Neural progenitor cell (in vitro differentiated cells): ENCODE measurements at regions not wholly inside any gene's neighbourhood (a gene's known extent, or its start where the extent isn't known, plus 50 kb on each side); places are given as distances from the start of the nearest gene placed in this dataset.

ENCODE experiments used
- DNase-seq: peaks from one replicate; pipeline ENCODE4 v3.0.0-alpha.2; 2016; ENCODE audit warnings: low spot score
- H2AFZ ChIP-seq: fragments of 200-600 bp; sonication (generic); replicated peaks from 2 replicates; pipeline ENCODE4 v1.6.1; 2016; ENCODE audit warnings: antibody characterized with exemption
- H3F3A ChIP-seq: fragments of 200-600 bp; sonication (generic); 2 replicates; pipeline ENCODE4 v1.6.1; 2016; ENCODE audit warnings: antibody characterized with exemption, low read depth
- H3K27ac ChIP-seq: fragments of 200-600 bp; sonication (generic); 2 replicates; pipeline ENCODE4 v1.5.1; 2016; ENCODE audit warnings: mild to moderate bottlenecking
- H3K27me3 ChIP-seq: fragments of 200-600 bp; sonication (generic); 2 replicates; pipeline ENCODE4 v1.6.1; 2016; ENCODE audit warnings: mild to moderate bottlenecking, moderate library complexity
- H3K36me3 ChIP-seq: fragments of 200-600 bp; sonication (generic); 2 replicates; pipeline ENCODE4 v1.5.1; 2016
- H3K4me1 ChIP-seq: fragments of 200-600 bp; sonication (generic); 2 replicates; pipeline ENCODE4 v1.6.1; 2016; ENCODE audit warnings: mixed run types
- H3K4me2 ChIP-seq: fragments of 200-600 bp; sonication (generic); 2 replicates; pipeline ENCODE4 v1.6.1; 2016
- H3K4me3 ChIP-seq: fragments of 200-600 bp; sonication (generic); 2 replicates; pipeline ENCODE4 v1.5.1; 2016
- H3K79me2 ChIP-seq: fragments of 200-600 bp; sonication (generic); 2 replicates; pipeline ENCODE4 v1.6.1; 2016; ENCODE audit warnings: low read depth
- H3K9ac ChIP-seq: fragments of 200-600 bp; sonication (generic); 2 replicates; pipeline ENCODE4 v1.6.1; 2016
- H3K9me3 ChIP-seq: fragments of 200-600 bp; sonication (generic); 2 replicates; pipeline ENCODE4 v1.5.1; 2016; ENCODE audit warnings: low read depth
- H4K20me1 ChIP-seq: fragments of 200-600 bp; sonication (generic); 2 replicates; pipeline ENCODE4 v1.6.1; 2016; ENCODE audit warnings: low read depth
- H3K27ac Mint-ChIP-seq: 3 replicates; pipeline ENCODE4 v1.8.0; 2021; ENCODE audit warnings: mixed read lengths
- H3K27me3 Mint-ChIP-seq: 2 replicates; pipeline ENCODE4 v1.8.0; 2022; ENCODE audit warnings: low read depth, mild to moderate bottlenecking, inconsistent platforms, moderate library complexity, mixed read lengths; ENCODE audit not compliant: insufficient read depth
- H3K36me3 Mint-ChIP-seq: 3 replicates; pipeline ENCODE4 v1.8.0; 2021; ENCODE audit warnings: mixed read lengths
- H3K4me1 Mint-ChIP-seq: 3 replicates; pipeline ENCODE4 v1.8.0; 2021; ENCODE audit warnings: mixed read lengths
- H3K4me3 Mint-ChIP-seq: 3 replicates; pipeline ENCODE4 v1.8.0; 2021; ENCODE audit warnings: mild to moderate bottlenecking, moderate library complexity, mixed read lengths
- H3K9me3 Mint-ChIP-seq: 3 replicates; pipeline ENCODE4 v1.8.0; 2020; ENCODE audit warnings: mixed read lengths
- EZH2 ChIP-seq: fragments of 200-600 bp; sonication (generic); IDR thresholded peaks from 2 replicates; pipeline ENCODE4 v1.6.1; 2017; ENCODE audit warnings: antibody characterized with exemption, mild to moderate bottlenecking, moderate library complexity
- EZH2phosphoT487 ChIP-seq: fragments of 200-600 bp; sonication (generic); IDR thresholded peaks from 2 replicates; pipeline ENCODE4 v1.6.1; 2017; ENCODE audit warnings: antibody characterized with exemption
- TF ChIP-seq, protein P1 (sequence below): fragments of 200-600 bp; sonication (generic); IDR thresholded peaks from 2 replicates; pipeline ENCODE4 v1.5.1; 2017; ENCODE audit warnings: antibody characterized with exemption, mild to moderate bottlenecking

DNA sequence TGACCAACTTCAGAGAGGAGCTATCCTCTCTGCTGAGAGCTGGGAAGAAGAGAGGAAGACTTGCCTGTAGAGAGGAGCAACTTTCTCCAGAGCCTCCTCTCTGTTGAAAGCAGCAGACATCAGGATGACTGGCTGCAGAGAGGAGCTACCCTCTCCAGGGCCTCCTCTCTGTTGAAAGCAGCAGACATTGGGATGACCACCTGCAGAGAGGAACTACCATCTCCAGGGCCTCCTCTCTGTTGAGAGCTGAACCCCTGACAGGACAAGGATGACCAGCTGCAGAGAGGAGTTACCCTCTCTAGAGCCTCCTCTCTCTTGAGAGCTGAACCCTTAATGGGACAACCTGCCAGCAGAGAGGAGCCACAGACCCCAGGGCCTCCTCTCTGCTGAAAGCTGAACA lies 83.0 kb upstream of the GJB5 start:
- Histone ChIP-seq H2AFZ (no peak overlapping the region), H3K4me3 (no peak overlapping the region), H3K9me3 (no peaks in the 10 kb centered on the region), H3K79me2 (no peaks in the 10 kb centered on the region), H3K9ac (no peak overlapping the region), H3K36me3 (no peaks in the 10 kb centered on the region), H3K27me3 (no peaks in the 10 kb centered on the region), H3K4me1 (no peaks in the 10 kb centered on the region), H3F3A (no peaks in the 10 kb centered on the region), H3K4me2 (no peak overlapping the region), H4K20me1 (no peaks in the 10 kb centered on the region), H3K27ac (no peak overlapping the region)
- H3K36me3 Mint-ChIP-seq: no peaks in the 10 kb centered on the region
- H3K27me3 Mint-ChIP-seq: peaks cover 5% of the 10 kb centered on the region
- no peak for DNase-seq
- H3K4me3 Mint-ChIP-seq: no peak overlapping the region
- TF ChIP-seq, protein P1, sequence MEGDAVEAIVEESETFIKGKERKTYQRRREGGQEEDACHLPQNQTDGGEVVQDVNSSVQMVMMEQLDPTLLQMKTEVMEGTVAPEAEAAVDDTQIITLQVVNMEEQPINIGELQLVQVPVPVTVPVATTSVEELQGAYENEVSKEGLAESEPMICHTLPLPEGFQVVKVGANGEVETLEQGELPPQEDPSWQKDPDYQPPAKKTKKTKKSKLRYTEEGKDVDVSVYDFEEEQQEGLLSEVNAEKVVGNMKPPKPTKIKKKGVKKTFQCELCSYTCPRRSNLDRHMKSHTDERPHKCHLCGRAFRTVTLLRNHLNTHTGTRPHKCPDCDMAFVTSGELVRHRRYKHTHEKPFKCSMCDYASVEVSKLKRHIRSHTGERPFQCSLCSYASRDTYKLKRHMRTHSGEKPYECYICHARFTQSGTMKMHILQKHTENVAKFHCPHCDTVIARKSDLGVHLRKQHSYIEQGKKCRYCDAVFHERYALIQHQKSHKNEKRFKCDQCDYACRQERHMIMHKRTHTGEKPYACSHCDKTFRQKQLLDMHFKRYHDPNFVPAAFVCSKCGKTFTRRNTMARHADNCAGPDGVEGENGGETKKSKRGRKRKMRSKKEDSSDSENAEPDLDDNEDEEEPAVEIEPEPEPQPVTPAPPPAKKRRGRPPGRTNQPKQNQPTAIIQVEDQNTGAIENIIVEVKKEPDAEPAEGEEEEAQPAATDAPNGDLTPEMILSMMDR: no peak
- TF ChIP-seq EZH2: no peak
- TF ChIP-seq EZH2phosphoT487: no peak
- H3K4me1 Mint-ChIP-seq: no peaks in the 10 kb centered on the region
- H3K9me3 Mint-ChIP-seq: peaks cover 15% of the 10 kb centered on the region
- no peak overlapping the region for H3K27ac Mint-ChIP-seq

DNA sequence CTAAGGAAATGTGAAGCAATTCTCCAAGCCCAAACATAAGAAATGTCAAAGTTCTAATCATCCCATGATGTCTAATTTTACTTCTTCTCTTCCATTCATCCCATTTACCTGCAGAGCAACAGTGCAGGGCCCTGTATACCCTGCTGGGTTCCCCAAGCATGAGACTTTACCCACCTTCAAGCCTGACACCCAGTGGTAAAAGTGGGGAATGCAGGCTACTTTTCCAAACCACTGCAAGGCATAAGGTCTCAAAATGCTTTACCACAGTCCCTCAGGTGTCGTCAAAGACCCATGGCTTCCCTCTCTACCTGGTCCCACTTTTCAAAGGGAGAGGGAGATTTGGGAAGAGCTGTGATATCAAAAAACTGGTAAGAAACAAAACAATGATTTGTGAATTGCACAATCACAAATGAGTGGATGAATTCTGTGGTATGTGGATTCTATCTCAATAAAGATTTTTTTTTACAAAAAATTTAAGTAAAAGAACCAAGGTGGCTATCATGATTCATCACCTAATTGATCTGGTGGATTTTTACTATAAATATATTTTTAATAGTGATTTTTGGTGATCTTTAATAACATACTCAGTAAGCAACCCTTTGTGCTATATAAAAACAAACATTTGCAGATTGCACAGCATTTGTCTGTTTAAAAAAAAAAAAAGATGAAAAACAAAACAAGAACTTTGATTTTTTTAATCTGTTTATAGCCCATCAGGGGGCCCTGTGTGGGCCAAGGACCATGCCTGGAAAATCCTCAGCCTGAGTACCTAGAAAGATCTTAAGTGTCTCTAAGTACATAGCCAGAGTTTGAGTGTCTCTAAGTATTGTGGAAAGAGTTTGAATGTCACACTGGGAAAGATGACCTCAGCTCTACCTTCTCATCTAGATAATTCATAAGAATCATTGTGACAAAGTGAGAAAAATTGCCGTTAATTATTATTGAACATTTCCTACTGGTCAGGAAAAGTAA lies 73.1 kb upstream of the GJB5 start:
- Mint-ChIP-seq H3K27me3 (peaks cover 2% of the 10 kb centered on the region), H3K27ac (no peak overlapping the region), H3K36me3 (peaks cover 2% of the 10 kb centered on the region), H3K4me1 (peaks cover 16% of the 10 kb centered on the region), H3K4me3 (no peak overlapping the region), H3K9me3 (peaks cover 10% of the 10 kb centered on the region)
- Histone ChIP-seq H3K79me2 (no peaks in the 10 kb centered on the region), H3K4me1 (peaks cover 10% of the 10 kb centered on the region), H3K9ac (no peak overlapping the region), H3K4me2 (no peak overlapping the region), H3K27me3 (no peaks in the 10 kb centered on the region), H4K20me1 (no peaks in the 10 kb centered on the region), H3K4me3 (no peak overlapping the region), H3K27ac (no peak overlapping the region), H2AFZ (no peak overlapping the region), H3K36me3 (no peaks in the 10 kb centered on the region), H3F3A (no peaks in the 10 kb centered on the region), H3K9me3 (no peaks in the 10 kb centered on the region)
- DNase-seq: peak; percentile 62
- TF ChIP-seq, protein P1: peak; percentile 84
- no peak for TF ChIP-seq EZH2

GRCh38 chr1:34682452-34683223 lies 72.2 kb upstream of the GJB5 start:
- Mint-ChIP-seq H3K4me1 (peaks cover 16% of the 10 kb centered on the region), H3K27ac (no peak overlapping the region), H3K4me3 (no peak overlapping the region), H3K36me3 (peaks cover 2% of the 10 kb centered on the region), H3K9me3 (peaks cover 10% of the 10 kb centered on the region), H3K27me3 (peaks cover 2% of the 10 kb centered on the region)
- Histone ChIP-seq H3F3A (no peaks in the 10 kb centered on the region), H3K27ac (no peak overlapping the region), H3K36me3 (no peaks in the 10 kb centered on the region), H2AFZ (no peak overlapping the region), H3K79me2 (no peaks in the 10 kb centered on the region), H4K20me1 (no peaks in the 10 kb centered on the region), H3K27me3 (no peaks in the 10 kb centered on the region), H3K4me3 (no peak overlapping the region), H3K9me3 (no peaks in the 10 kb centered on the region), H3K4me1 (peaks cover 10% of the 10 kb centered on the region), H3K4me2 (no peak overlapping the region), H3K9ac (no peak overlapping the region)
- TF ChIP-seq EZH2: no peak
- TF ChIP-seq, protein P1: no peak
- no peak for TF ChIP-seq EZH2phosphoT487
- no peak for DNase-seq
